Upper lobe of left lung (tissue), 6 donors: ENCODE measurements at regions not wholly inside any gene's neighbourhood (a gene's known extent, or its start where the extent isn't known, plus 50 kb on each side); places are given as distances from the start of the nearest gene placed in this dataset.

ENCODE experiments used
- ATAC-seq, 2 donors: fragments of 200-7000 bp; cut with Tn5 transposase; one replicate each; pipeline ENCODE4 v1.9.1; 2022; ENCODE audit warnings: mild to moderate bottlenecking in 2 of 2, moderate library complexity in 2 of 2; ENCODE audit not compliant: low FRiP score in 2 of 2
- DNase-seq, 2 donors: peaks; one replicate each; pipeline ENCODE4 v3.0.0-alpha.2; 2019 to 2020
- H3K27ac ChIP-seq, 4 donors: fragments of 200-600 bp; sonication (generic); one replicate each; pipeline ENCODE4 v1.5.1; 2016 to 2019
- H3K27me3 ChIP-seq, 4 donors: fragments of 200-600 bp; sonication (generic); one replicate each; pipeline ENCODE4 v1.5.1; 2017 to 2019
- H3K36me3 ChIP-seq, 4 donors: fragments of 200-600 bp; sonication (generic); one replicate each; pipeline ENCODE4 v1.5.1; 2016 to 2019
- H3K4me1 ChIP-seq, 4 donors: fragments of 200-600 bp; sonication (generic); one replicate each; pipeline ENCODE4 v1.5.1; 2018 to 2019
- H3K4me3 ChIP-seq, 4 donors: fragments of 200-600 bp; sonication (generic); one replicate each; pipeline ENCODE4 v1.5.1; 2017 to 2019; ENCODE audit warnings: mild to moderate bottlenecking in 2 of 4, moderate library complexity in 1 of 4
- H3K9me3 ChIP-seq, 4 donors: fragments of 200-600 bp; sonication (generic); one replicate each; pipeline ENCODE4 v1.5.1; 2018 to 2019
- EP300 ChIP-seq, 4 donors: sonication (generic); formaldehyde crosslinking; IDR thresholded peaks; one replicate each; pipeline ENCODE4 v1.5.1; 2017; ENCODE audit warnings: antibody characterized with exemption in 4 of 4, control low read depth in 2 of 4
- POLR2A ChIP-seq, 4 donors: fragments of 450-650 bp; IDR thresholded peaks; one replicate each; pipeline ENCODE4 v1.5.1; 2016 to 2017; ENCODE audit warnings: antibody characterized with exemption in 4 of 4, mild to moderate bottlenecking in 2 of 4
- POLR2AphosphoS5 ChIP-seq, 2 donors: sonication (generic); formaldehyde crosslinking; IDR thresholded peaks; one replicate each; pipeline ENCODE4 v1.5.1; 2017; ENCODE audit warnings: antibody characterized with exemption in 2 of 2
- WGBS, 2 donors: methylation state at CpG; one replicate each; pipeline ENCODE4 v1.1.5; 2017 to 2018; 5-methylcytosine and 5-hydroxymethylcytosine counted together
- TF ChIP-seq, protein P1 (sequence below), 6 experiments: fragments of 450-650 bp in 4 of 6; fragments of 200-600 bp in 2 of 6; sonication (generic) in 2 of 6; IDR thresholded peaks; one replicate each; pipeline ENCODE4 v1.5.1; 2016 to 2019; ENCODE audit warnings: antibody characterized with exemption in 6 of 6
- donor health status: DM: no; HTN: no; CAD: no; lungs with moderate emphysema.
- donor health status: DM: no; HTN: yes; CAD: no; lungs with severe emphysema.

DNA sequence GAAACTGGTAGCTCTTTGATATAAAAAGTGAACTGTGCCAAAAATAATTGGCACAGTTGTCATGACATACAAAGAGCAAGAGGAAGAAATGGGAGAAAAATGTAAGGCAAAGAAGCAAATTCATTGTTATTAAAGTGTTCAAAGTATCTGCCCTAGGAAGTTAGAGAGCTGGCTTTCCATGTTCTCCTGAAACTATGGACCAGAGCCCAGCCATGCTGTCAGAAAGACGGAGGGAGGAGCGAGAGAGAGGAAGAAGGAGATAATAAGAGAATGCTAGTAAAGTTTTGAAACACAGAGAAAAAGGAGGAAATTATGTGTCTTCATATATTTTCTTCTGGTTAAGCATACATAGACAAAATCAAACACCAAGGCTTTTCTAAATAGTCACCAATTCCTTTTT is 78.1 kb upstream of the PELI2 start:
- no peaks in the 10 kb centered on the region for H3K9me3 ChIP-seq
- H3K27me3 ChIP-seq = no peaks in the 10 kb centered on the region
- WGBS, 2 donors = 68 to 69% methylated on average over 2 of the region's 2 CpGs
- no peak overlapping the region for H3K27ac ChIP-seq
- no peaks in the 10 kb centered on the region for H3K36me3 ChIP-seq
- TF ChIP-seq POLR2AphosphoS5 (IDR thresholded peaks at IDR 0.05) (no peak), EP300 (IDR thresholded peaks at IDR 0.05) (no peak), POLR2A (IDR thresholded peaks at IDR 0.05) (no peak)
- TF ChIP-seq, protein P1, sequence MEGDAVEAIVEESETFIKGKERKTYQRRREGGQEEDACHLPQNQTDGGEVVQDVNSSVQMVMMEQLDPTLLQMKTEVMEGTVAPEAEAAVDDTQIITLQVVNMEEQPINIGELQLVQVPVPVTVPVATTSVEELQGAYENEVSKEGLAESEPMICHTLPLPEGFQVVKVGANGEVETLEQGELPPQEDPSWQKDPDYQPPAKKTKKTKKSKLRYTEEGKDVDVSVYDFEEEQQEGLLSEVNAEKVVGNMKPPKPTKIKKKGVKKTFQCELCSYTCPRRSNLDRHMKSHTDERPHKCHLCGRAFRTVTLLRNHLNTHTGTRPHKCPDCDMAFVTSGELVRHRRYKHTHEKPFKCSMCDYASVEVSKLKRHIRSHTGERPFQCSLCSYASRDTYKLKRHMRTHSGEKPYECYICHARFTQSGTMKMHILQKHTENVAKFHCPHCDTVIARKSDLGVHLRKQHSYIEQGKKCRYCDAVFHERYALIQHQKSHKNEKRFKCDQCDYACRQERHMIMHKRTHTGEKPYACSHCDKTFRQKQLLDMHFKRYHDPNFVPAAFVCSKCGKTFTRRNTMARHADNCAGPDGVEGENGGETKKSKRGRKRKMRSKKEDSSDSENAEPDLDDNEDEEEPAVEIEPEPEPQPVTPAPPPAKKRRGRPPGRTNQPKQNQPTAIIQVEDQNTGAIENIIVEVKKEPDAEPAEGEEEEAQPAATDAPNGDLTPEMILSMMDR (IDR thresholded peaks at IDR 0.05) = no peak
- no peak overlapping the region for H3K4me3 ChIP-seq
- H3K4me1 ChIP-seq = no peaks in the 10 kb centered on the region
- DNase-seq = no peak
- no peak for ATAC-seq

DNA sequence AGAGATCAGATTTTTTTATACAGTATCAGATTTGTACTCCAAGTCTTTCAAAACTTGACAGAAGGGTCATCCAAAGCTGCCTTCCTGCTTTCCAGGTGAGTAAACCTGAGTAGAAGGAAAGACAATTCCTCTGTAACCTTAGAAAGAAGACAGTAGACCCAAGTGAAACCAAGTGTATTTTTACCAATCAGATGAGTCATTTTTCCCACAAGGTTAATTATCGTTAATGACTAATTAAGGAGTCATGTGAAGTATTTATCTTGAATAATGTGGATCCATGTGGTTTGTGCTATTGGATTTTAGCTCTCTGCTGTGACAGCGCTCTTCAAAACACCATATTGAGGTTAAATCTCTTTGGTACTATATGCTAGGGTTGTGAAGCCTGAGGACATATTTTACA is 74.0 kb upstream of the PELI2 start:
- Histone ChIP-seq H3K36me3 (no peaks in the 10 kb centered on the region), H3K4me3 (no peak overlapping the region), H3K9me3 (no peaks in the 10 kb centered on the region), H3K4me1 (no peaks in the 10 kb centered on the region), H3K27me3 (no peaks in the 10 kb centered on the region), H3K27ac (no peak overlapping the region)
- TF ChIP-seq POLR2AphosphoS5 (IDR thresholded peaks at IDR 0.05) (no peak), POLR2A (IDR thresholded peaks at IDR 0.05) (no peak), EP300 (IDR thresholded peaks at IDR 0.05) (no peak)
- TF ChIP-seq, protein P1 (IDR thresholded peaks at IDR 0.05) = no peak
- WGBS, 2 donors = 88 to 94% methylated on average over 2 of the region's 2 CpGs
- ATAC-seq (no peak), DNase-seq (no peak)

DNA sequence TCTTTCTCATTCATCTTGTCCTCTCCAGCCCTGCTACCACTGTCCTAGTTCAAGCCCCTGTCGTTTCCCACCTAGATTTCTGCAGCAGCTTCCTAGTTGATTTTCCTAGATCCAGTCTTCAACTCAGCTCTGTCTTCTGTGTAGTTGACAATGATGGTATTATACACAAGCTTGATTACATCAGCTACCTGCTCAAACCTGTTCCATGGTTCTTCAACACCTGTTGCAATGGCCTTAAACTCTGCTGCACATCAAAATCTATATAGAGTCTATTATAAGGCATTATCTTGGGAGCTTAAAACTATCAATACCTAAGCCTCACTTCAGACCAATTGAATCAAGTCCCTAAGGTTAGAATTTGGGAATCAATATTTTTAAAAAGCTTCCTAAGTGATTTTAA is 71.7 kb upstream of the PELI2 start:
- Histone ChIP-seq H3K36me3 (no peaks in the 10 kb centered on the region), H3K4me3 (no peak overlapping the region), H3K4me1 (no peaks in the 10 kb centered on the region), H3K27me3 (no peaks in the 10 kb centered on the region), H3K27ac (no peak overlapping the region), H3K9me3 (no peaks in the 10 kb centered on the region)
- DNase-seq (no peak), ATAC-seq (no peak)
- 89 to 94% methylated on average over 1 of the region's 1 CpG for WGBS, 2 donors
- TF ChIP-seq POLR2A (IDR thresholded peaks at IDR 0.05) (no peak), EP300 (IDR thresholded peaks at IDR 0.05) (no peak), POLR2AphosphoS5 (IDR thresholded peaks at IDR 0.05) (no peak)
- TF ChIP-seq, protein P1 (IDR thresholded peaks at IDR 0.05) = no peak

DNA sequence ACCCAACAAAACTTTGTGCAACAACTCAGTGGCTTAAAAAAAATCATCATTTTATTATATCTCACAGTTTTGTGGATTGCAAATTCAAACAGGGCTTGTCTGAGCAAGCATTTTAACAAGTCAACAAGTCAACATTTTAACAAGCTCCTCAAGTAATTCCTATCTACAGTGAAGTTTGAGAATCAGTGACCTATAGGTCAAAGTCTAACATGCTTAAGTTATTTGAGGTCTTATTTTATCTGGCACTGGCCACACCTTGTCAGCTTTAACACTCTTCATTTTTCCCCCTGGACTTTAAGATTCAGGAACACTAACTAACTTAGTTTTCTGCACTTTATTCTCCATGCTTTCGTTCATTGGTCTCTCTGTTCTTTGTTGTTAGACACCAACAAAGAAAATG is 71.2 kb upstream of the PELI2 start:
- no peak for TF ChIP-seq EP300 (IDR thresholded peaks at IDR 0.05)
- TF ChIP-seq POLR2AphosphoS5 (IDR thresholded peaks at IDR 0.05) = no peak
- TF ChIP-seq POLR2A (IDR thresholded peaks at IDR 0.05) = no peak
- no peaks in the 10 kb centered on the region for H3K9me3 ChIP-seq
- H3K4me3 ChIP-seq = no peak overlapping the region
- H3K27ac ChIP-seq = no peak overlapping the region
- no peaks in the 10 kb centered on the region for H3K36me3 ChIP-seq
- H3K27me3 ChIP-seq = no peaks in the 10 kb centered on the region
- DNase-seq (no peak), ATAC-seq (no peak)
- WGBS, 2 donors = 95 to 100% methylated on average over 1 of the region's 1 CpG
- H3K4me1 ChIP-seq = no peaks in the 10 kb centered on the region

DNA sequence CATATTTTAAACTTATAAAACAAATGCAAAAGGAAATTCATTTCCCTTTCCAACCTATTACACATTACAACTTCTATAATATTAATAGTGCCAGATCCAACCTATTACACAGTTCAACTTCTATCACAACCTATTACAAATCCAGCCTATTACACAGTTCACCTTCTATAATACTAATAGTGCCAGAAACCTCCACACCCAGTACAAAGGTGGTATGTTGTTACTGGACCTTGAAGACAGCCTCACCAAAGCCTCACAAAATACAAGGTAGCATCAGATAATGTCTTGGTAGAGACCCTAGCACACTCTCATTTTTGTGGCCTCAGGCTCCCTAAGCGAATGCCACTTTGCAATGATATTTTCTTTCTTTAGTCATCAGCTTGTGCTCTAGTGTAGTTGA is 68.7 kb upstream of the PELI2 start:
- Histone ChIP-seq H3K36me3 (no peaks in the 10 kb centered on the region), H3K9me3 (no peaks in the 10 kb centered on the region), H3K4me1 (no peaks in the 10 kb centered on the region), H3K27ac (no peak overlapping the region), H3K4me3 (no peak overlapping the region), H3K27me3 (no peaks in the 10 kb centered on the region)
- ATAC-seq (no peak), DNase-seq (no peak)
- TF ChIP-seq POLR2A (IDR thresholded peaks at IDR 0.05) = no peak
- 92 to 100% methylated on average over 1 of the region's 1 CpG for WGBS, 2 donors

DNA sequence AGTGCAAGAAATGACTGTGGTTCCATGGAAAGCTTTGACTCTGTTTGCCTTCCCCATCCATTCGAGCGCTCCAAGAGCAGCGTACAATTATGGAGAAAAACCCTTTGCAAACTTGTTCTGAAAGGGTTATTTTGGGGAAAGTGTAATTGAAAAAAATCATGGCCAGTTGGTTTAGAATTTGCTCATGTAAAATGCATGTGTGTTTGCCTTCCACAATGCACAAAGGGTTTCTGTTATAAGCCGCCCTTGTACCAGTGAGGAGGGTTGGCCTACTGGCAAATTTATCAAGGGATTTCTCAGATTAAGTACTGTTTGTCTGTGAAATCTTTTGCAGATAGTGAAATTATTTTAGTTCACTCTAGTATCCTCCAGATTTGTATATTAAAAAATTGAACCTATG is 62.7 kb upstream of the PELI2 start:
- Histone ChIP-seq H3K4me1 (no peaks in the 10 kb centered on the region), H3K27ac (no peak overlapping the region), H3K36me3 (no peaks in the 10 kb centered on the region), H3K9me3 (no peaks in the 10 kb centered on the region), H3K27me3 (no peaks in the 10 kb centered on the region), H3K4me3 (no peak overlapping the region)
- ATAC-seq (no peak), DNase-seq (no peak)
- 65 to 66% methylated on average over 4 of the region's 4 CpGs for WGBS, 2 donors
- no peak for TF ChIP-seq EP300 (IDR thresholded peaks at IDR 0.05)
- no peak for TF ChIP-seq POLR2A (IDR thresholded peaks at IDR 0.05)
- TF ChIP-seq, protein P1 (IDR thresholded peaks at IDR 0.05) = no peak
- TF ChIP-seq POLR2AphosphoS5 (IDR thresholded peaks at IDR 0.05) = no peak
